Ishikawa (cell line): ENCODE measurements at regions not wholly inside any gene's neighbourhood (a gene's known extent, or its start where the extent isn't known, plus 50 kb on each side); places are given as distances from the start of the nearest gene placed in this dataset.

Experiments used
- CEBPB ChIP-seq: IDR thresholded peaks from 2 replicates; pipeline ENCODE4 v1.6.1; 2012
- CREB1 ChIP-seq: IDR thresholded peaks from 2 replicates; pipeline ENCODE4 v1.6.1; 2012; ENCODE audit warnings: low read depth
- EGR1 ChIP-seq: IDR thresholded peaks from 2 replicates; pipeline ENCODE4 v1.6.1; 2012
- EP300 ChIP-seq: IDR thresholded peaks from 2 replicates; pipeline ENCODE4 v1.6.1; 2012; ENCODE audit warnings: borderline replicate concordance
- FOXM1 ChIP-seq: IDR thresholded peaks from 2 replicates; pipeline ENCODE4 v1.6.1; 2012; ENCODE audit warnings: low read depth, borderline replicate concordance
- MAX ChIP-seq: IDR thresholded peaks from 2 replicates; pipeline ENCODE4 v1.6.1; 2012
- NFIC ChIP-seq: IDR thresholded peaks from 2 replicates; pipeline ENCODE4 v1.6.1; 2012
- RAD21 ChIP-seq: IDR thresholded peaks from 2 replicates; pipeline ENCODE4 v1.6.1; 2012; ENCODE audit warnings: low read depth
- REST ChIP-seq: IDR thresholded peaks from 2 replicates; pipeline ENCODE4 v1.6.1; 2012; ENCODE audit warnings: low read depth, mild to moderate bottlenecking
- TAF1 ChIP-seq: IDR thresholded peaks from 2 replicates; pipeline ENCODE4 v1.6.1; 2012; ENCODE audit warnings: low read depth, mild to moderate bottlenecking
- TCF12 ChIP-seq: IDR thresholded peaks from 2 replicates; pipeline ENCODE4 v1.6.1; 2012; ENCODE audit warnings: low read depth
- TEAD4 ChIP-seq: IDR thresholded peaks from 2 replicates; pipeline ENCODE4 v1.6.1; 2012
- YY1 ChIP-seq: IDR thresholded peaks from 2 replicates; pipeline ENCODE4 v1.6.1; 2012; ENCODE audit warnings: low read depth
- ZBTB7A ChIP-seq: IDR thresholded peaks from 2 replicates; pipeline ENCODE4 v1.6.1; 2012; ENCODE audit warnings: low read depth
- TF ChIP-seq, protein P1 (sequence below): IDR thresholded peaks from 2 replicates; pipeline ENCODE4 v1.6.1; 2012

DNA sequence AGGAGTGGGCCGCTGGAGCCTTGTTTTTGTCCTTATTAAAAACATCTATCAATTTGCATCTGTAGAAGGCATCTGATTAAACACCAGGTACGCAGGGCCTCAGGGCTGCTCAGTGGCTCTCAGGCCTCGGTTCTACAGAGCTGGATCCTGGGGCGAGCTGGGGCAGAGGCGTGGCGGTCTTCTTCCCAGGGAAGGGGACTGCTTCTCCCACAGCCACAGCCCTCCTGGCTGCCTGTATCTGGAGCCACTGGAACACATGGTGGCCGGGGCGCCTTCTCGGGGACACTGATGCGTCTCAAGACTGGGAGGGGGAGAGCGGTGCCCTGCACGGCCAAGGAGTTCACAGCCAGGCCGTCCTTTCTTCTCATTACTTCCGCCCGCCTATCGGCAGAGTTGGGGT lies 1178.2 kb downstream of the BRD1 start:
- TF ChIP-seq TCF12 (no peak), NFIC (no peak)

GRCh38 chr22:48649031-48649430 lies 1178.6 kb downstream of the BRD1 start:
- TF ChIP-seq EGR1, result no peak
- TF ChIP-seq MAX, result no peak
- TF ChIP-seq RAD21, result no peak
- no peak for TF ChIP-seq TEAD4
- TF ChIP-seq FOXM1, result no peak
- TF ChIP-seq NFIC, result no peak

GRCh38 chr22:48647606-48648515 lies 1179.8 kb downstream of the BRD1 start:
- no peak for TF ChIP-seq FOXM1
- no peak for TF ChIP-seq RAD21
- TF ChIP-seq MAX, result no peak
- TF ChIP-seq NFIC, result no peak
- no peak for TF ChIP-seq TEAD4
- no peak for TF ChIP-seq YY1
- TF ChIP-seq, protein P1, sequence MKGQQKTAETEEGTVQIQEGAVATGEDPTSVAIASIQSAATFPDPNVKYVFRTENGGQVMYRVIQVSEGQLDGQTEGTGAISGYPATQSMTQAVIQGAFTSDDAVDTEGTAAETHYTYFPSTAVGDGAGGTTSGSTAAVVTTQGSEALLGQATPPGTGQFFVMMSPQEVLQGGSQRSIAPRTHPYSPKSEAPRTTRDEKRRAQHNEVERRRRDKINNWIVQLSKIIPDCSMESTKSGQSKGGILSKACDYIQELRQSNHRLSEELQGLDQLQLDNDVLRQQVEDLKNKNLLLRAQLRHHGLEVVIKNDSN, result no peak
- no peak for TF ChIP-seq TAF1
- TF ChIP-seq CREB1, result no peak
- TF ChIP-seq EP300, result no peak
- TF ChIP-seq CEBPB, result no peak
- TF ChIP-seq ZBTB7A, result no peak
- TF ChIP-seq REST, result no peak
- no peak for TF ChIP-seq TCF12
- no peak for TF ChIP-seq EGR1

- TF ChIP-seq YY1 (no peak), EP300 (no peak), EGR1 (no peak), TEAD4 (no peak), CEBPB (no peak), TAF1 (no peak), TCF12 (no peak), NFIC (no peak), REST (no peak), ZBTB7A (no peak), CREB1 (no peak), RAD21 (no peak), MAX (no peak)
- TF ChIP-seq, protein P1, result no peak
These were observed 1180.6 kb downstream of the BRD1 start for GRCh38 chr22:48647051-48647450.

GRCh38 chr22:48646216-48646925 lies 1181.3 kb downstream of the BRD1 start:
- no peak for TF ChIP-seq REST
- TF ChIP-seq MAX, result no peak
- no peak for TF ChIP-seq TEAD4
- no peak for TF ChIP-seq TAF1
- TF ChIP-seq, protein P1, result no peak
- TF ChIP-seq CEBPB, result no peak
- no peak for TF ChIP-seq EGR1
- TF ChIP-seq RAD21, result no peak
- TF ChIP-seq TCF12, result no peak
- TF ChIP-seq CREB1, result no peak
- no peak for TF ChIP-seq EP300
- TF ChIP-seq FOXM1, result no peak
- no peak for TF ChIP-seq NFIC
- TF ChIP-seq ZBTB7A, result no peak
- TF ChIP-seq YY1, result no peak
